ENCODE measurements at regions not wholly inside any gene's neighbourhood (a gene's known extent, or its start where the extent isn't known, plus 50 kb on each side); places are given as distances from the start of the nearest gene placed in this dataset.

DNA sequence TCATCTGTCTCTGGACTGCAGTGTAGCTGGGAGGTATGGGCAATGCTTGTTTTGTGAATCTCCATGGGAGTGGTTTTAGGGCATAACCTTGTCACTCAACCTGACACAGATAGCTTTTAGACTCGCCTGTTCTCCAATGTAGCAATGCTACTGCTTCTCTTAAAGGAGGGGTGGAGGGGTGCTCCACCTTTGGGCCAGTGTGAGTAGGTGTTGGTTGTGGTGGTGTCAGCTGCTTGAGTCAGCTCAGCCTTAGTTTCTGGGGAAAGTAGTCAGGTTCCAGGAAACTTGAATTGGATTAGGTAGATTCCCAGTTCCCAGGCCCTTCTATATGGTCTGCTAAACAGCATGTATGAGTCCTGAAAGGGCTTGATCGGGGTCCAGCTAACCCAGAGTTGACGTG, 91.1 kb upstream of the PLPPR1 start:
- no peak for ATAC-seq
- DNase-seq (ENCODE audit: low spot score): no peak

DNA sequence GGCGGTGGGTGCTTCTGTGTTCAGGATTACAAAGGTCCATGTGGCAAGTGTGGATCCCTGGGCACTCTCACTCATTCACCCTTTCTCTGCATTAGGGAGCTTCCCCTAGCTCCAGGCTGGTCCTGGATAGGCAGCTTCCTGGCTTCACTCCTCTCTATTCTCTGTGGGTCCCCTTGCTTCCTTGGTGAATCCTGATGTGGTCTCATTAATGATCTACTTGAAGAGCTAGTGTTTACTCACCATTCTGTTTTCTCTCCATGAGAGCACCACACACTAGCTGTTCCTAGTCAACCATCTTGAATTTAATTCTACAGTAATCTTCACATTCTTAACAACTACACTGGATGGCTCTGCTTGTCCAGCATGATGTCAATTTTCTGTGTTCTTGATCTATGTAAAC, 90.0 kb upstream of the PLPPR1 start:
- ATAC-seq (no peak), DNase-seq (ENCODE audit: low spot score) (no peak)

DNA sequence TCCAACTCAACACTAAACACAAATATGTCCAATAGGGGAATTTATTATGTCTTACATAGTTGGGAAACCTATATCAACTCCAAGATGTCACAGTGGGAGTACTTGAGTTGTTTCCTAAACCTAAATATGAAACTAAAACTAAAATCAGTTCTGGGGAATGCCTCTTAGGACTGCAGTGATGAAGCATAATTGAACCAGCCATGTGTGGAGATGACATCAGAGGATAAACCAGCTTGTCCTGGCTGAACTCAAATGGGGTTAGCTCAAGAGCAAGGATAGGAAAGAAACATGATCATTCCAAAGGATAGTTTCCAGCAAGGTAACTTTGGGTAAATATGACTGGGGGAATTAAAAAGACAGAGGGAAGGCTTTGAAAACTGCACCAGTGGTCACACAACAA, 88.9 kb upstream of the PLPPR1 start:
- ATAC-seq: no peak

GRCh38 chr9:100959226-100959625, 69.3 kb upstream of the PLPPR1 start:
- DNase-seq (ENCODE audit: low spot score) (no peak), ATAC-seq (no peak)

More for the DNA sequence above, 88.9 kb upstream of the PLPPR1 start:
- no peak for DNase-seq (ENCODE audit: low spot score)

Measured in left lobe of liver (tissue), 2 donors.